ENCODE measurements at regions not wholly inside any gene's neighbourhood (a gene's known extent, or its start where the extent isn't known, plus 50 kb on each side); places are given as distances from the start of the nearest gene placed in this dataset.

DNA sequence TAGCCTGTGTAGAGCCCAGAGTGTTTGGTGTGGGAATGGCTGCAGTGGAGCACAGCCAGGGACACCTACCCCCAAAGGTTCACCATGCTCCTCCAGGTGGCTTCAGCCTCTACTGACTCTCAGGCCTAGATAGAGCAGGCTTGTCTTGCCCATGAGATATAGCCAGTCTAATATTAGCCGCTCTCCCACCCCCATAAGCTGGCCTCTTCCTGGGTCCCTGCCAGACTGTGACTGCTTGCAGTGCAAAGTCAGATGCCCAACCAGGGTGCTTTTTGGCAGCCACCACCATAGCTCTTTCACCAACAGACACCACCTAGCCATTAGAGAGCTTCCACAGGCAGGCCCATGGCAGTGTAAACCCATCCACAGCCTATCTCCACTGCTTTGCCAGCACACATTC lies 405.3 kb downstream of the MBD2 start:
- Histone ChIP-seq H3K4me3 (ENCODE audit: low read depth, low read length, poor library complexity, severe bottlenecking) (no peak overlapping the region), H3K4me1 (ENCODE audit: insufficient read depth, low read length, poor library complexity, severe bottlenecking) (no peaks in the 10 kb centered on the region), H3K79me2 (ENCODE audit: insufficient read depth, low read depth, low read length) (no peaks in the 10 kb centered on the region), H2AFZ (ENCODE audit: low read length) (no peak overlapping the region), H3K9me3 (ENCODE audit: low read length) (no peaks in the 10 kb centered on the region), H4K20me1 (ENCODE audit: insufficient read depth, low read length) (no peaks in the 10 kb centered on the region), H3K4me2 (ENCODE audit: low read length) (no peak overlapping the region), H3K9me2 (ENCODE audit: insufficient read depth, low read length) (no peaks in the 10 kb centered on the region), H3K27ac (ENCODE audit: low read depth, low read length, poor library complexity, severe bottlenecking) (no peak overlapping the region), H3K36me3 (ENCODE audit: insufficient read depth, low read length) (no peaks in the 10 kb centered on the region)
- ChIA-PET CTCF (ENCODE audit: unreplicated experiment) (no interaction called here), POLR2A (no interaction called here)
- DNase-seq (ENCODE audit: low spot score) = no peak
- intact Hi-C loops (cut with micrococcal nuclease; ENCODE audit: unreplicated experiment) = no loop called here
- TF ChIP-seq EZH2phosphoT487 (IDR thresholded peaks at IDR 0.05; ENCODE audit: borderline replicate concordance, low read depth, low read length) = no peak
- TF ChIP-seq, protein P1, sequence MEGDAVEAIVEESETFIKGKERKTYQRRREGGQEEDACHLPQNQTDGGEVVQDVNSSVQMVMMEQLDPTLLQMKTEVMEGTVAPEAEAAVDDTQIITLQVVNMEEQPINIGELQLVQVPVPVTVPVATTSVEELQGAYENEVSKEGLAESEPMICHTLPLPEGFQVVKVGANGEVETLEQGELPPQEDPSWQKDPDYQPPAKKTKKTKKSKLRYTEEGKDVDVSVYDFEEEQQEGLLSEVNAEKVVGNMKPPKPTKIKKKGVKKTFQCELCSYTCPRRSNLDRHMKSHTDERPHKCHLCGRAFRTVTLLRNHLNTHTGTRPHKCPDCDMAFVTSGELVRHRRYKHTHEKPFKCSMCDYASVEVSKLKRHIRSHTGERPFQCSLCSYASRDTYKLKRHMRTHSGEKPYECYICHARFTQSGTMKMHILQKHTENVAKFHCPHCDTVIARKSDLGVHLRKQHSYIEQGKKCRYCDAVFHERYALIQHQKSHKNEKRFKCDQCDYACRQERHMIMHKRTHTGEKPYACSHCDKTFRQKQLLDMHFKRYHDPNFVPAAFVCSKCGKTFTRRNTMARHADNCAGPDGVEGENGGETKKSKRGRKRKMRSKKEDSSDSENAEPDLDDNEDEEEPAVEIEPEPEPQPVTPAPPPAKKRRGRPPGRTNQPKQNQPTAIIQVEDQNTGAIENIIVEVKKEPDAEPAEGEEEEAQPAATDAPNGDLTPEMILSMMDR (conservative IDR thresholded peaks at IDR 0.05; ENCODE audit: low read length) = no peak
- no TSS peak for BruUV-seq (replicated peaks)

DNA sequence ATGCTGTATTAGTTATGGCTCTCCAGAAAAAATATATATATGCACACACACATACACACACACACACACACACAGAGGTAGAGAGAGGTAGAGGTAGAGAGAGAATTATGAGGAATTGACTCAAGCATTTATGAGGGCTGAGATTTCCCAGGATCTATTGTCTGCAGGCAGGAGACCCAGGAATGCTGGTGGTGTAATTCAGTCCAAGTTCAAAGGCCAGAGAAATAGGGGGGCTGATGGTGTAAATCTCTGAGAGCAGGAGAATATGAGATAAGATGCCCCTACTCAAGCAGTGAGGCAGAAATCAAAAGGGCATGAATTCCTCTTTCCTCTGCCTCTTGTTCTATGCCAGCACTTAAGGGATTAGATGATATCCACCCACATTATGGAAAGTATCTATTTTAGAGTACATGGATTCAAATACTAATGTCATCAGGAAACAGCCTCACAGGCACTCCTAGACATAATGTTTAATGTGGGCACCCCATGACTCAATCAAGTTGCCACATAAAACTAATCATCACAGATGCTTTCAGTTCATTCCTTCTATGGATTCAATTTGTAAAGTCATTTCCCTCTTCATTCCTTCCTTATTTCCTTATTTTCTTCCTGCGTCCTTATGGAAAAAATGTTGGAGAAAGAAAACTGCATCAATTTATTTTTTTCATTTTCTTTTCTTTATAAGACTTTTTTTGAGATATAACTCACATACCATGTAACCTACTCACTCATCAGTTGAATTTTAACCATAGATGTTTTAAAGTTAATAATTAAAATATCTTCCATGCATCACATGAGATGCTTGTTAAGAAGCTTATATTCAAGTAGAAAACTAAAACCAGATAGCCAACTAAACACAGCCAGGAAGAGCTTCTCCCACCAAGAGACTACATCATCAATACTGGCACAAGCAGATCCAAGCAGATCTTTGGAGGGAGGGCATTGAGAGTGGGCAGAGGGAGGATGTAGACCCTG lies 406.2 kb downstream of the MBD2 start:
- no peak for DNase-seq (ENCODE audit: low spot score)
- H3K4me3 ChIP-seq (ENCODE audit: low read depth, low read length, poor library complexity, severe bottlenecking) = no peak overlapping the region
- no TSS peak for BruUV-seq (replicated peaks)
- no peaks in the 10 kb centered on the region for H3K4me1 ChIP-seq (ENCODE audit: insufficient read depth, low read length, poor library complexity, severe bottlenecking)
- no peak overlapping the region for H3K4me2 ChIP-seq (ENCODE audit: low read length)
- TF ChIP-seq, protein P1 (conservative IDR thresholded peaks at IDR 0.05; ENCODE audit: low read length) = no peak
- no peak for TF ChIP-seq EZH2phosphoT487 (IDR thresholded peaks at IDR 0.05; ENCODE audit: borderline replicate concordance, low read depth, low read length)
- ChIA-PET CTCF (ENCODE audit: unreplicated experiment) (no interaction called here), POLR2A (no interaction called here)
- H2AFZ ChIP-seq (ENCODE audit: low read length) = no peak overlapping the region
- no peak overlapping the region for H3K27ac ChIP-seq (ENCODE audit: low read depth, low read length, poor library complexity, severe bottlenecking)
- intact Hi-C loops (cut with micrococcal nuclease; ENCODE audit: unreplicated experiment) = no loop called here
- no peaks in the 10 kb centered on the region for H4K20me1 ChIP-seq (ENCODE audit: insufficient read depth, low read length)
- no peaks in the 10 kb centered on the region for H3K36me3 ChIP-seq (ENCODE audit: insufficient read depth, low read length)
- H3K9me3 ChIP-seq (ENCODE audit: low read length) = no peaks in the 10 kb centered on the region
- no peaks in the 10 kb centered on the region for H3K79me2 ChIP-seq (ENCODE audit: insufficient read depth, low read depth, low read length)
- no peaks in the 10 kb centered on the region for H3K9me2 ChIP-seq (ENCODE audit: insufficient read depth, low read length)

DNA sequence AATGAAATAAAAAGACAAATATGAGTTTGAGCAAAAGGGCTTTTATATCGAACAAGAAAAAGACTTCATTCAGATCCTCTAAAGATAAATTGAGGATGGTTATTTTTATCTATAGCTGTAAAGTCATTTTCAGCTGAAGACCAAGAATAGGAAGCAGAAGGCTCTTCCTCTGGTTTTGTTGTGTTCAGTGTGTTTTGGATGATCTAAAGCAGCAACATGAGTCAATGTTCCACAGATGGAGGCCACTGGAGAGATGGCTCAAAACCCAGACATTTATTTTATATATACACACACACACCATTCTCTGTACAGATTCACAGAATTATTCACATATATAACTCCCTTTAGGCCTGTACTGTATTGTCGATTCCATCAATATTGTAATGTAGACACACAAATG lies 424.3 kb downstream of the MBD2 start:
- Histone ChIP-seq H3K4me3 (ENCODE audit: low read depth, low read length, poor library complexity, severe bottlenecking) (no peak overlapping the region), H3K4me2 (ENCODE audit: low read length) (no peak overlapping the region), H3K4me1 (ENCODE audit: insufficient read depth, low read length, poor library complexity, severe bottlenecking) (no peaks in the 10 kb centered on the region), H3K9me2 (ENCODE audit: insufficient read depth, low read length) (no peaks in the 10 kb centered on the region), H3K27ac (ENCODE audit: low read depth, low read length, poor library complexity, severe bottlenecking) (no peak overlapping the region), H4K20me1 (ENCODE audit: insufficient read depth, low read length) (no peaks in the 10 kb centered on the region), H3K79me2 (ENCODE audit: insufficient read depth, low read depth, low read length) (no peaks in the 10 kb centered on the region), H3K9me3 (ENCODE audit: low read length) (no peaks in the 10 kb centered on the region), H2AFZ (ENCODE audit: low read length) (no peak overlapping the region), H3K36me3 (ENCODE audit: insufficient read depth, low read length) (no peaks in the 10 kb centered on the region)
- no peak for TF ChIP-seq EZH2phosphoT487 (IDR thresholded peaks at IDR 0.05; ENCODE audit: borderline replicate concordance, low read depth, low read length)
- TF ChIP-seq, protein P1 (conservative IDR thresholded peaks at IDR 0.05; ENCODE audit: low read length) = no peak
- DNase-seq (ENCODE audit: low spot score) = no peak
- intact Hi-C loops (cut with micrococcal nuclease; ENCODE audit: unreplicated experiment) = no loop called here
- BruUV-seq (replicated peaks) = no TSS peak
- ChIA-PET POLR2A (no interaction called here), CTCF (ENCODE audit: unreplicated experiment) (no interaction called here)
